BLaER1 (cell line): ENCODE measurements at regions not wholly inside any gene's neighbourhood (a gene's known extent, or its start where the extent isn't known, plus 50 kb on each side); places are given as distances from the start of the nearest gene placed in this dataset.
"Not testable (repeated sequence)": the region's sequence is repeated elsewhere in the genome, so short reads cannot be mapped to it uniquely, and the experiment has no call there.

Experiments used
- H3K27ac ChIP-seq: shearing (Covaris generic); formaldehyde crosslinking; 2 replicates; pipeline ENCODE4 v1.8.1; 2022
- H3K27me3 ChIP-seq: shearing (Covaris generic); formaldehyde crosslinking; 2 replicates; pipeline ENCODE4 v1.8.1; 2022
- H3K36me3 ChIP-seq: shearing (Covaris generic); formaldehyde crosslinking; 2 replicates; pipeline ENCODE4 v1.8.1; 2022
- H3K4me1 ChIP-seq: shearing (Covaris generic); formaldehyde crosslinking; 2 replicates; pipeline ENCODE4 v1.8.1; 2022
- H3K4me2 ChIP-seq: shearing (Covaris generic); formaldehyde crosslinking; 2 replicates; pipeline ENCODE4 v1.8.1; 2022
- H3K4me3 ChIP-seq: shearing (Covaris generic); formaldehyde crosslinking; 2 replicates; pipeline ENCODE4 v1.8.1; 2022
- H3K9ac ChIP-seq: shearing (Covaris generic); formaldehyde crosslinking; 2 replicates; pipeline ENCODE4 v1.8.1; 2022
- H3K9me3 ChIP-seq: shearing (Covaris generic); formaldehyde crosslinking; 2 replicates; pipeline ENCODE4 v1.8.1; 2022
- H4K20me1 ChIP-seq: shearing (Covaris generic); formaldehyde crosslinking; 2 replicates; pipeline ENCODE4 v1.8.1; 2022
- Cebpa-rat ChIP-seq: shearing (Covaris generic); IDR thresholded peaks from 2 replicates; pipeline ENCODE4 v1.8.1; 2022

- H4K20me1 ChIP-seq: no peaks in the 10 kb centered on the region
- no peak overlapping the region for H3K4me2 ChIP-seq
- TF ChIP-seq Cebpa-rat: no peak
- no peak overlapping the region for H3K4me3 ChIP-seq
- no peaks in the 10 kb centered on the region for H3K36me3 ChIP-seq
- no peaks in the 10 kb centered on the region for H3K9me3 ChIP-seq
- H3K27me3 ChIP-seq: no peaks in the 10 kb centered on the region
- H3K4me1 ChIP-seq: no peaks in the 10 kb centered on the region
- no peak overlapping the region for H3K9ac ChIP-seq
- H3K27ac ChIP-seq: no peak overlapping the region
These were observed 170.2 kb upstream of the FREM1 start for GRCh38 chr9:15080401-15080800.

GRCh38 chr9:15079989-15080388 lies 169.8 kb upstream of the FREM1 start:
- Histone ChIP-seq H3K4me3 (no peak overlapping the region), H3K36me3 (no peaks in the 10 kb centered on the region), H3K4me2 (no peak overlapping the region), H3K9ac (no peak overlapping the region), H4K20me1 (no peaks in the 10 kb centered on the region), H3K27ac (no peak overlapping the region), H3K4me1 (no peaks in the 10 kb centered on the region), H3K9me3 (no peaks in the 10 kb centered on the region), H3K27me3 (no peaks in the 10 kb centered on the region)
- no peak for TF ChIP-seq Cebpa-rat

GRCh38 chr9:15077946-15078729 lies 167.9 kb upstream of the FREM1 start:
- Histone ChIP-seq H3K4me2 (no peak overlapping the region), H3K36me3 (no peaks in the 10 kb centered on the region), H3K4me3 (no peak overlapping the region), H3K27ac (no peak overlapping the region), H3K27me3 (no peaks in the 10 kb centered on the region), H3K9ac (no peak overlapping the region), H3K9me3 (no peaks in the 10 kb centered on the region), H4K20me1 (no peaks in the 10 kb centered on the region), H3K4me1 (no peaks in the 10 kb centered on the region)
- no peak for TF ChIP-seq Cebpa-rat

- H3K27me3 ChIP-seq: no peaks in the 10 kb centered on the region
- H3K36me3 ChIP-seq: no peaks in the 10 kb centered on the region
- H3K27ac ChIP-seq: no peak overlapping the region
- no peaks in the 10 kb centered on the region for H3K9me3 ChIP-seq
- H3K9ac ChIP-seq: no peak overlapping the region
- no peak overlapping the region for H3K4me2 ChIP-seq
- no peak overlapping the region for H3K4me3 ChIP-seq
- no peak for TF ChIP-seq Cebpa-rat
- H4K20me1 ChIP-seq: no peaks in the 10 kb centered on the region
- no peaks in the 10 kb centered on the region for H3K4me1 ChIP-seq
These were observed 163.4 kb upstream of the FREM1 start for GRCh38 chr9:15073620-15074019.

- no peak for TF ChIP-seq Cebpa-rat
- Histone ChIP-seq H3K4me3 (no peak overlapping the region), H3K9ac (no peak overlapping the region), H3K9me3 (no peaks in the 10 kb centered on the region), H3K27me3 (no peaks in the 10 kb centered on the region), H4K20me1 (no peaks in the 10 kb centered on the region), H3K4me1 (no peaks in the 10 kb centered on the region), H3K27ac (no peak overlapping the region), H3K36me3 (no peaks in the 10 kb centered on the region), H3K4me2 (no peak overlapping the region)
These were observed 160.5 kb upstream of the FREM1 start for GRCh38 chr9:15070716-15071115.

GRCh38 chr9:15069106-15069505 lies 158.9 kb upstream of the FREM1 start:
- Histone ChIP-seq H3K4me3 (no peak overlapping the region), H3K9ac (no peak overlapping the region), H4K20me1 (no peaks in the 10 kb centered on the region)

GRCh38 chr9:15068261-15068660 lies 158.0 kb upstream of the FREM1 start:
- Histone ChIP-seq H3K4me2 (no peak overlapping the region), H4K20me1 (no peaks in the 10 kb centered on the region), H3K4me1 (no peaks in the 10 kb centered on the region), H3K9me3 (no peaks in the 10 kb centered on the region), H3K27me3 (no peaks in the 10 kb centered on the region), H3K36me3 (no peaks in the 10 kb centered on the region), H3K27ac (no peak overlapping the region), H3K9ac (no peak overlapping the region), H3K4me3 (no peak overlapping the region)
- TF ChIP-seq Cebpa-rat: no peak

More at GRCh38 chr9:15069106-15069505, 158.9 kb upstream of the FREM1 start:
- Histone ChIP-seq H3K4me2 (no peak overlapping the region), H3K27ac (no peak overlapping the region), H3K4me1 (no peaks in the 10 kb centered on the region), H3K27me3 (no peaks in the 10 kb centered on the region), H3K36me3 (no peaks in the 10 kb centered on the region), H3K9me3 (no peaks in the 10 kb centered on the region)
- no peak for TF ChIP-seq Cebpa-rat

- Histone ChIP-seq H3K27me3 (no peaks in the 10 kb centered on the region), H3K4me1 (no peaks in the 10 kb centered on the region), H3K9ac (no peak overlapping the region), H3K27ac (no peak overlapping the region), H4K20me1 (no peaks in the 10 kb centered on the region), H3K9me3 (no peaks in the 10 kb centered on the region), H3K4me2 (no peak overlapping the region), H3K36me3 (no peaks in the 10 kb centered on the region), H3K4me3 (no peak overlapping the region)
- no peak for TF ChIP-seq Cebpa-rat
These were observed 148.8 kb upstream of the FREM1 start for GRCh38 chr9:15059003-15059402.

GRCh38 chr9:15058236-15058635 lies 148.0 kb upstream of the FREM1 start:
- no peaks in the 10 kb centered on the region for H3K4me1 ChIP-seq
- no peaks in the 10 kb centered on the region for H3K27me3 ChIP-seq
- no peak overlapping the region for H3K4me3 ChIP-seq
- no peak overlapping the region for H3K27ac ChIP-seq
- no peak overlapping the region for H3K4me2 ChIP-seq
- no peaks in the 10 kb centered on the region for H3K36me3 ChIP-seq
- H4K20me1 ChIP-seq: no peaks in the 10 kb centered on the region
- no peak for TF ChIP-seq Cebpa-rat
- H3K9me3 ChIP-seq: no peaks in the 10 kb centered on the region
- H3K9ac ChIP-seq: no peak overlapping the region

- H3K9ac ChIP-seq, H3K4me1 ChIP-seq, H4K20me1 ChIP-seq, H3K9me3 ChIP-seq, H3K4me3 ChIP-seq, H3K27ac ChIP-seq, H3K4me2 ChIP-seq, H3K36me3 ChIP-seq, H3K27me3 ChIP-seq: not testable (repeated sequence)
These were observed 145.1 kb upstream of the FREM1 start for GRCh38 chr9:15055284-15055683.

- Histone ChIP-seq H3K27ac (no peak overlapping the region), H3K4me1 (no peaks in the 10 kb centered on the region), H3K4me2 (no peak overlapping the region), H3K4me3 (no peak overlapping the region), H4K20me1 (no peaks in the 10 kb centered on the region), H3K9me3 (no peaks in the 10 kb centered on the region), H3K27me3 (no peaks in the 10 kb centered on the region), H3K36me3 (no peaks in the 10 kb centered on the region), H3K9ac (no peak overlapping the region)
- no peak for TF ChIP-seq Cebpa-rat
These were observed 138.5 kb upstream of the FREM1 start for GRCh38 chr9:15048772-15049171.
